ENCODE measurements at regions not wholly inside any gene's neighbourhood (a gene's known extent, or its start where the extent isn't known, plus 50 kb on each side); places are given as distances from the start of the nearest gene placed in this dataset.

GRCh38 chr12:42766026-42766425 is 176.5 kb upstream of the PRICKLE1 start:
- TF ChIP-seq CTCF (IDR thresholded peaks at IDR 0.05), result no peak
- no peak for TF ChIP-seq POLR2A (IDR thresholded peaks at IDR 0.05)

Data from Peyer's patch (tissue), 4 donors.